ENCODE measurements at regions not wholly inside any gene's neighbourhood (a gene's known extent, or its start where the extent isn't known, plus 50 kb on each side); places are given as distances from the start of the nearest gene placed in this dataset.

DNA sequence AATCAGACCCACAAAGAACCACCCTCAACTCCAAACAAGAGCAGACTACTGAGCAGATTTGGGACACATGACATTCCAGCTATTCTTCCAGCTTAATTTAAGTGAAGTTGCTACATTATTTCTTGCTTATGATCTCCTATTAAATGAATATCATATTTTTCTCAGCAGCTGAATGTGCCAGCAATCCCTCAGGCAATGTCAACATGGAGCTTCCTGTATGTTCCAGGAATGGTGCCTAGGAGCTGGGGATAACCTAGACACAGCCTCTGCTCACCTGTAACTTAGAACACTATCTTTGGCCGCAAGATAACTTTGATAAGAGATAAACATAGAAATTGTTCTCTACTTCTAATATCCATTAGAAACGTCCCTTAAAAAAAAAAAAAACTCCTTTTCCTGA is 274.4 kb upstream of the RASGEF1B start:
- ChIA-PET POLR2A (no interaction called here), CTCF (no interaction called here)
- intact Hi-C loops (cut with micrococcal nuclease) = no loop called here
- DNase-seq (ENCODE audit: unreplicated experiment) = no peak
- TF ChIP-seq, protein P1, sequence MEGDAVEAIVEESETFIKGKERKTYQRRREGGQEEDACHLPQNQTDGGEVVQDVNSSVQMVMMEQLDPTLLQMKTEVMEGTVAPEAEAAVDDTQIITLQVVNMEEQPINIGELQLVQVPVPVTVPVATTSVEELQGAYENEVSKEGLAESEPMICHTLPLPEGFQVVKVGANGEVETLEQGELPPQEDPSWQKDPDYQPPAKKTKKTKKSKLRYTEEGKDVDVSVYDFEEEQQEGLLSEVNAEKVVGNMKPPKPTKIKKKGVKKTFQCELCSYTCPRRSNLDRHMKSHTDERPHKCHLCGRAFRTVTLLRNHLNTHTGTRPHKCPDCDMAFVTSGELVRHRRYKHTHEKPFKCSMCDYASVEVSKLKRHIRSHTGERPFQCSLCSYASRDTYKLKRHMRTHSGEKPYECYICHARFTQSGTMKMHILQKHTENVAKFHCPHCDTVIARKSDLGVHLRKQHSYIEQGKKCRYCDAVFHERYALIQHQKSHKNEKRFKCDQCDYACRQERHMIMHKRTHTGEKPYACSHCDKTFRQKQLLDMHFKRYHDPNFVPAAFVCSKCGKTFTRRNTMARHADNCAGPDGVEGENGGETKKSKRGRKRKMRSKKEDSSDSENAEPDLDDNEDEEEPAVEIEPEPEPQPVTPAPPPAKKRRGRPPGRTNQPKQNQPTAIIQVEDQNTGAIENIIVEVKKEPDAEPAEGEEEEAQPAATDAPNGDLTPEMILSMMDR (IDR thresholded peaks at IDR 0.05; ENCODE audit: unreplicated experiment) = no peak
- Mint-ChIP-seq H3K27me3 (ENCODE audit: insufficient read depth, unreplicated experiment) (no peaks in the 10 kb centered on the region), H3K9me3 (ENCODE audit: unreplicated experiment) (no peaks in the 10 kb centered on the region), H3K27ac (ENCODE audit: low read depth, unreplicated experiment) (no peak overlapping the region), H3K36me3 (ENCODE audit: insufficient read depth, unreplicated experiment) (no peaks in the 10 kb centered on the region), H3K4me1 (ENCODE audit: insufficient read depth, unreplicated experiment) (no peaks in the 10 kb centered on the region), H3K4me3 (ENCODE audit: unreplicated experiment) (no peak overlapping the region)
- BruUV-seq (replicated peaks) = no TSS peak

DNA sequence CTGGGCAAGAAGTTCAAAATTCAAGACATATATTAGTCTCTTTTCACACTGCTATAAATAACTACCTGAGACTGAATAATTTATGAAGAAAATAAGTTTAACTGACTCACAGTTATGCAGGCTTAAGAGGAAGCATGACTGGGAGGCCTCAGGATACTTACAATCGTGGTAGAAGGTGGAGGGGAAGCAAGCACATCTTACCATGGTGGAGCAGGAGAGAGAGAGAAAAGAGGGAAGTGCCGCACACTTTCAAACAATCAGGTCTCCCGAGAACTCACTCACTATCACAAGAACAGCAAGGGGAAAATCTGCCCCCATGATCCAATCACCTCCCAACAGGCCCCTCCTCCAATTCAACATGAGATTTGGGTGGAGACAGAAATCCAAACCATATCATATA is 273.3 kb upstream of the RASGEF1B start:
- Mint-ChIP-seq H3K36me3 (ENCODE audit: insufficient read depth, unreplicated experiment) (no peaks in the 10 kb centered on the region), H3K27me3 (ENCODE audit: insufficient read depth, unreplicated experiment) (no peaks in the 10 kb centered on the region), H3K4me1 (ENCODE audit: insufficient read depth, unreplicated experiment) (no peaks in the 10 kb centered on the region), H3K4me3 (ENCODE audit: unreplicated experiment) (no peak overlapping the region), H3K9me3 (ENCODE audit: unreplicated experiment) (no peaks in the 10 kb centered on the region), H3K27ac (ENCODE audit: low read depth, unreplicated experiment) (no peak overlapping the region)
- DNase-seq (ENCODE audit: unreplicated experiment) = no peak
- TF ChIP-seq, protein P1 (IDR thresholded peaks at IDR 0.05; ENCODE audit: unreplicated experiment) = no peak
- ChIA-PET POLR2A (no interaction called here), CTCF (no interaction called here)
- intact Hi-C loops (cut with micrococcal nuclease) = no loop called here
- BruUV-seq (replicated peaks) = no TSS peak

DNA sequence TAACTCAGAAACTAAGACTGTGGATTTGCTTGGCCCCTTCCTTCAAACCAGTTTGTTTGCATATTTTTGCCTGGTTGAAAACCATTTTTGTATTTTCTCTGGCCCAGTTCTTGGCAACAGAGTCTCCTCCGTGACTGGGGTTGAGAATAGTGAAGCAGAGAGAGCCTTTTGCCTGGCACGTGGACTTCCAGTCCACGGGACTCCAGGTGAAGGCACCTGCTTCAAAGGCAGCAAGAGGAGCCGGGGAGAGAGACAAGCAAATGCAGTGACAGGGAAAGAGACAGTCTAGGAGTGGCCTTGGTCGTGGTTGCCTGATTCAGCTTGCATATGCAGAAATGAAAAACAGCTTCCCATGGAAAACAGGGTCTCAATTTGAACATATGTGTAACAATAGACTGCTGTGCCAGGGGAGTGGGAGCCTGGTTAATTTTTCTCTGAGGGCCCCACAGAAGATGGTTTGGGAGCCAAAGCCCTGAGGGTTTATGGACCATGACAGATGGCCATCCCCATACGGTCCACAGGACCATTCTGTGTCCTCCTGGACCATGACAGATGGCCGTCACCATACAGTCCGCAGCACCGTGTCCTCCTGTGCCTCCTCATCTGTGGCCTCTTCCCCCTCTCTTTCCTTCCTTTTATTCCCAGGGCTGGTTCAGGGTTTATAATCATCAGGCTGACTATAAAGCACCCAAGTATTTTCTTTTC is 272.2 kb upstream of the RASGEF1B start:
- no peaks in the 10 kb centered on the region for H3K4me1 Mint-ChIP-seq (ENCODE audit: insufficient read depth, unreplicated experiment)

DNA sequence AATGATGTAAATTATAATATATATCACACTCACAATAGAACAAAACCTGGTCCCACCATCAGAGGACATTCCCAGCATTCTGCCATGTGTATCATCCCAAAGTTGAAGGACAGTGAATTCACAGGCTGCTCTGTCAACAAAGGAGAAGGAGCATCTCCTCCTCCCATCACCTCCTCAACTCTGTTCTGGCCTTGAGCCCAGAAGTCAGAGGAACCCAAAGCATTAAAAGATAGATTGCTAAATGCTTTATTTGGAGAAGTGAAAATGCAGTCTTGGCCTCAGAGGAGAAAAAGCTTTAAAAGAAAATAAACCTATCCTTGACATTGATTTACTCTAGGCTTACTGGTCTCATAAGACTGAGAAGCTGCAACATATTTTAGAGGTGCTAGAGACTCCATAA is 268.8 kb upstream of the RASGEF1B start:
- intact Hi-C loops (cut with micrococcal nuclease) = no loop called here
- Mint-ChIP-seq H3K36me3 (ENCODE audit: insufficient read depth, unreplicated experiment) (no peaks in the 10 kb centered on the region), H3K27me3 (ENCODE audit: insufficient read depth, unreplicated experiment) (no peaks in the 10 kb centered on the region), H3K4me3 (ENCODE audit: unreplicated experiment) (no peak overlapping the region), H3K4me1 (ENCODE audit: insufficient read depth, unreplicated experiment) (no peaks in the 10 kb centered on the region), H3K27ac (ENCODE audit: low read depth, unreplicated experiment) (no peak overlapping the region), H3K9me3 (ENCODE audit: unreplicated experiment) (no peaks in the 10 kb centered on the region)
- no TSS peak for BruUV-seq (replicated peaks)
- DNase-seq (ENCODE audit: unreplicated experiment) = no peak
- ChIA-PET CTCF (interaction anchor here (0.6 kb wide), 1 partner anchor 68 kb away, joined by 3 read pairs; no protein-coding TSS in a partner anchor), POLR2A (no interaction called here)
- TF ChIP-seq, protein P1 (IDR thresholded peaks at IDR 0.05; ENCODE audit: unreplicated experiment) = no peak

More for the DNA sequence above, 272.2 kb upstream of the RASGEF1B start:
- intact Hi-C loops (cut with micrococcal nuclease) = no loop called here
- no peak for DNase-seq (ENCODE audit: unreplicated experiment)
- CTCF ChIA-PET = no interaction called here
- TF ChIP-seq, protein P1 (IDR thresholded peaks at IDR 0.05; ENCODE audit: unreplicated experiment) = no peak
- Mint-ChIP-seq H3K36me3 (ENCODE audit: insufficient read depth, unreplicated experiment) (no peaks in the 10 kb centered on the region), H3K9me3 (ENCODE audit: unreplicated experiment) (no peaks in the 10 kb centered on the region), H3K4me3 (ENCODE audit: unreplicated experiment) (no peak overlapping the region), H3K27ac (ENCODE audit: low read depth, unreplicated experiment) (no peak overlapping the region), H3K27me3 (ENCODE audit: insufficient read depth, unreplicated experiment) (no peaks in the 10 kb centered on the region)
- POLR2A ChIA-PET = no interaction called here
- no TSS peak for BruUV-seq (replicated peaks)
